GM21737 (cell line): ENCODE measurements at regions not wholly inside any gene's neighbourhood (a gene's known extent, or its start where the extent isn't known, plus 50 kb on each side); places are given as distances from the start of the nearest gene placed in this dataset.

Experiments
- ATAC-seq: cut with Tn5 transposase; IDR thresholded peaks from one replicate; pipeline ENCODE4 v1.9.1; 2021; ENCODE audit warnings: mild to moderate bottlenecking, moderate library complexity; ENCODE audit not compliant: unreplicated experiment

- ATAC-seq: no peak
These were observed 73.9 kb downstream of the WNT5A start for GRCh38 chr3:55413236-55413635.

GRCh38 chr3:55412545-55412944, 74.6 kb downstream of the WNT5A start:
- no peak for ATAC-seq

GRCh38 chr3:55409806-55410205, 77.3 kb downstream of the WNT5A start:
- no peak for ATAC-seq

GRCh38 chr3:55408193-55408826, 78.8 kb downstream of the WNT5A start:
- no peak for ATAC-seq

- no peak for ATAC-seq
These were observed 79.7 kb downstream of the WNT5A start for GRCh38 chr3:55407426-55407820.

- ATAC-seq: no peak
These were observed 80.2 kb downstream of the WNT5A start for GRCh38 chr3:55406696-55407425.

GRCh38 chr3:55405436-55405835, 81.7 kb downstream of the WNT5A start:
- ATAC-seq: no peak

- no peak for ATAC-seq
These were observed 84.1 kb downstream of the WNT5A start for GRCh38 chr3:55402886-55403609.

- no peak for ATAC-seq
These were observed 106.5 kb downstream of the WNT5A start for GRCh38 chr3:55380561-55380960.

GRCh38 chr3:55376753-55377347, 110.3 kb downstream of the WNT5A start:
- ATAC-seq: no peak

- no peak for ATAC-seq
These were observed 113.7 kb downstream of the WNT5A start for GRCh38 chr3:55373423-55373822.

- ATAC-seq: no peak
These were observed 116.8 kb downstream of the WNT5A start for GRCh38 chr3:55370272-55370671.

- no peak for ATAC-seq
These were observed 117.8 kb downstream of the WNT5A start for GRCh38 chr3:55369141-55369847.

- no peak for ATAC-seq
These were observed 118.7 kb downstream of the WNT5A start for GRCh38 chr3:55368366-55368765.

GRCh38 chr3:55367384-55367783, 119.7 kb downstream of the WNT5A start:
- ATAC-seq: no peak

GRCh38 chr3:55364421-55364820, 122.7 kb downstream of the WNT5A start:
- ATAC-seq: no peak

- ATAC-seq: no peak
These were observed 124.7 kb downstream of the WNT5A start for GRCh38 chr3:55362210-55362960.

- no peak for ATAC-seq
These were observed 129.3 kb downstream of the WNT5A start for GRCh38 chr3:55357796-55358195.

GRCh38 chr3:55352668-55353067, 134.4 kb downstream of the WNT5A start:
- no peak for ATAC-seq

GRCh38 chr3:55349851-55350250, 137.3 kb downstream of the WNT5A start:
- no peak for ATAC-seq
